Neural cell (in vitro differentiated cells): ENCODE measurements at regions not wholly inside any gene's neighbourhood (a gene's known extent, or its start where the extent isn't known, plus 50 kb on each side); places are given as distances from the start of the nearest gene placed in this dataset.

Experiments used
- H2AFZ ChIP-seq: fragments of 200-600, 300-800 bp; sonication (generic), shearing (Covaris generic); 2 replicates; pipeline ENCODE4 v1.6.0; 2014; ENCODE audit warnings: low read depth, mild to moderate bottlenecking, antibody characterized with exemption, low read length, moderate library complexity
- H3F3A ChIP-seq: fragments of 200-600 bp; shearing (Covaris generic); 2 replicates; pipeline ENCODE4 v1.6.1; 2016; ENCODE audit warnings: mild to moderate bottlenecking, moderate library complexity, mixed read lengths, antibody characterized with exemption, low read length; ENCODE audit not compliant: insufficient read depth, poor library complexity, severe bottlenecking
- H3K27ac ChIP-seq: fragments of 200-600, 300-800 bp; sonication (generic), shearing (Covaris generic); 2 replicates; pipeline ENCODE4 v1.5.1; 2014; ENCODE audit warnings: mild to moderate bottlenecking, low read length, moderate library complexity
- H3K27me3 ChIP-seq: fragments of 300-800, 200-600 bp; sonication (generic), shearing (Covaris generic); 2 replicates; pipeline ENCODE4 v1.6.0; 2014; ENCODE audit warnings: mild to moderate bottlenecking, low read depth, low read length, moderate library complexity; ENCODE audit not compliant: insufficient read depth
- H3K36me3 ChIP-seq: fragments of 300-800, 200-600 bp; sonication (generic), shearing (Covaris generic); 2 replicates; pipeline ENCODE4 v1.5.1; 2014; ENCODE audit warnings: mild to moderate bottlenecking, antibody characterized with exemption, low read length, moderate library complexity; ENCODE audit not compliant: insufficient read depth
- H3K4me2 ChIP-seq: fragments of 300-800, 200-600 bp; sonication (generic), shearing (Covaris generic); 2 replicates; pipeline ENCODE4 v1.6.0; 2014; ENCODE audit warnings: mild to moderate bottlenecking, low read length
- H3K4me3 ChIP-seq: fragments of 300-800, 200-600 bp; sonication (generic), shearing (Covaris generic); 2 replicates; pipeline ENCODE4 v1.5.1; 2014; ENCODE audit warnings: mild to moderate bottlenecking, low read length, moderate library complexity
- H3K79me2 ChIP-seq: fragments of 200-600 bp; shearing (Covaris generic); replicated peaks from 2 replicates; pipeline ENCODE4 v1.6.0; 2014; ENCODE audit warnings: mild to moderate bottlenecking, low read length, moderate library complexity; ENCODE audit not compliant: insufficient read depth
- H3K9ac ChIP-seq: fragments of 300-800, 200-600 bp; sonication (generic), shearing (Covaris generic); 2 replicates; pipeline ENCODE4 v1.6.1; 2016; ENCODE audit warnings: mild to moderate bottlenecking, low read length, mixed read lengths
- H3K9me2 ChIP-seq: fragments of 200-600 bp; shearing (Covaris generic); 2 replicates; pipeline ENCODE4 v1.6.1; 2016; ENCODE audit warnings: mild to moderate bottlenecking, low read length, mixed read lengths; ENCODE audit not compliant: insufficient read depth
- H3K9me3 ChIP-seq: fragments of 200-600, 300-800 bp; sonication (generic), shearing (Covaris generic); 2 replicates; pipeline ENCODE4 v1.6.1; 2016; ENCODE audit warnings: mild to moderate bottlenecking, mixed run types, low read length, moderate library complexity, mixed read lengths
- H4K20me1 ChIP-seq: fragments of 200-600 bp; shearing (Covaris generic); 2 replicates; pipeline ENCODE4 v1.6.1; 2016; ENCODE audit warnings: mild to moderate bottlenecking, mixed run types; ENCODE audit not compliant: insufficient read depth
- EP300 ChIP-seq: fragments of 450-650 bp; conservative IDR thresholded peaks from 2 replicates; pipeline ENCODE4 v1.6.1; 2014; ENCODE audit warnings: antibody characterized with exemption, mild to moderate bottlenecking, moderate library complexity; ENCODE audit not compliant: poor library complexity, severe bottlenecking
- EZH2 ChIP-seq: fragments of 200-600, 300-800 bp; shearing (Covaris generic), sonication (generic); IDR thresholded peaks from 2 replicates; pipeline ENCODE4 v1.6.1; 2014; ENCODE audit warnings: antibody characterized with exemption, low read length, borderline replicate concordance, mild to moderate bottlenecking; ENCODE audit not compliant: insufficient read depth, poor library complexity, severe bottlenecking
- MXI1 ChIP-seq: fragments of 450-650 bp; conservative IDR thresholded peaks from 2 replicates; pipeline ENCODE4 v1.6.1; 2014; ENCODE audit warnings: antibody characterized with exemption, mild to moderate bottlenecking; ENCODE audit not compliant: poor library complexity, severe bottlenecking
- POLR2AphosphoS5 ChIP-seq: IDR thresholded peaks from 2 replicates; pipeline ENCODE4 v1.6.1; 2012
- RAD21 ChIP-seq: fragments of 450-650 bp; conservative IDR thresholded peaks from 2 replicates; pipeline ENCODE4 v1.6.1; 2014; ENCODE audit warnings: antibody characterized with exemption, mild to moderate bottlenecking, moderate library complexity
- REST ChIP-seq: IDR thresholded peaks from 2 replicates; pipeline ENCODE4 v1.6.1; 2012; ENCODE audit warnings: borderline replicate concordance
- SMC3 ChIP-seq: fragments of 450-650 bp; conservative IDR thresholded peaks from 2 replicates; pipeline ENCODE4 v1.6.1; 2014; ENCODE audit warnings: antibody characterized with exemption, mild to moderate bottlenecking, moderate library complexity; ENCODE audit not compliant: poor library complexity
- TAF1 ChIP-seq: IDR thresholded peaks from 2 replicates; pipeline ENCODE4 v1.6.1; 2012; ENCODE audit warnings: low read depth
- TF ChIP-seq, protein P1 (sequence below): fragments of 450-650 bp; IDR thresholded peaks from 2 replicates; pipeline ENCODE4 v1.5.1; 2014; ENCODE audit warnings: antibody characterized with exemption, mild to moderate bottlenecking, moderate library complexity; ENCODE audit not compliant: poor library complexity, severe bottlenecking

GRCh38 chr7:136348142-136348541 is 371.0 kb upstream of the MTPN start:
- Histone ChIP-seq H3K4me3 (no peak overlapping the region), H3K36me3 (no peaks in the 10 kb centered on the region), H3K9ac (no peak overlapping the region), H3F3A (no peaks in the 10 kb centered on the region), H3K4me2 (no peak overlapping the region), H3K9me2 (no peaks in the 10 kb centered on the region), H3K27me3 (no peaks in the 10 kb centered on the region), H3K9me3 (no peaks in the 10 kb centered on the region), H4K20me1 (no peaks in the 10 kb centered on the region), H2AFZ (no peak overlapping the region), H3K79me2 (no peaks in the 10 kb centered on the region), H3K27ac (no peak overlapping the region)
- TF ChIP-seq POLR2AphosphoS5 = no peak
- TF ChIP-seq, protein P1, sequence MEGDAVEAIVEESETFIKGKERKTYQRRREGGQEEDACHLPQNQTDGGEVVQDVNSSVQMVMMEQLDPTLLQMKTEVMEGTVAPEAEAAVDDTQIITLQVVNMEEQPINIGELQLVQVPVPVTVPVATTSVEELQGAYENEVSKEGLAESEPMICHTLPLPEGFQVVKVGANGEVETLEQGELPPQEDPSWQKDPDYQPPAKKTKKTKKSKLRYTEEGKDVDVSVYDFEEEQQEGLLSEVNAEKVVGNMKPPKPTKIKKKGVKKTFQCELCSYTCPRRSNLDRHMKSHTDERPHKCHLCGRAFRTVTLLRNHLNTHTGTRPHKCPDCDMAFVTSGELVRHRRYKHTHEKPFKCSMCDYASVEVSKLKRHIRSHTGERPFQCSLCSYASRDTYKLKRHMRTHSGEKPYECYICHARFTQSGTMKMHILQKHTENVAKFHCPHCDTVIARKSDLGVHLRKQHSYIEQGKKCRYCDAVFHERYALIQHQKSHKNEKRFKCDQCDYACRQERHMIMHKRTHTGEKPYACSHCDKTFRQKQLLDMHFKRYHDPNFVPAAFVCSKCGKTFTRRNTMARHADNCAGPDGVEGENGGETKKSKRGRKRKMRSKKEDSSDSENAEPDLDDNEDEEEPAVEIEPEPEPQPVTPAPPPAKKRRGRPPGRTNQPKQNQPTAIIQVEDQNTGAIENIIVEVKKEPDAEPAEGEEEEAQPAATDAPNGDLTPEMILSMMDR = no peak
- TF ChIP-seq SMC3 = no peak
- TF ChIP-seq EP300 = no peak
- no peak for TF ChIP-seq MXI1
- TF ChIP-seq REST = no peak
- no peak for TF ChIP-seq RAD21
- no peak for TF ChIP-seq TAF1
- no peak for TF ChIP-seq EZH2

- Histone ChIP-seq H3F3A (no peaks in the 10 kb centered on the region), H2AFZ (no peak overlapping the region), H3K9ac (no peak overlapping the region), H3K79me2 (no peaks in the 10 kb centered on the region), H3K9me3 (no peaks in the 10 kb centered on the region), H3K36me3 (no peaks in the 10 kb centered on the region), H4K20me1 (no peaks in the 10 kb centered on the region), H3K4me3 (no peak overlapping the region), H3K27me3 (no peaks in the 10 kb centered on the region), H3K9me2 (no peaks in the 10 kb centered on the region), H3K4me2 (no peak overlapping the region), H3K27ac (no peak overlapping the region)
- TF ChIP-seq EP300 (no peak), EZH2 (no peak), RAD21 (no peak), POLR2AphosphoS5 (no peak), REST (no peak), TAF1 (no peak), MXI1 (no peak), SMC3 (no peak)
- TF ChIP-seq, protein P1 = no peak
Observed at GRCh38 chr7:136347488-136347887, 370.3 kb upstream of the MTPN start.
